Effector memory CD8-positive, alpha-beta T cell (primary cell): ENCODE measurements at regions not wholly inside any gene's neighbourhood (a gene's known extent, or its start where the extent isn't known, plus 50 kb on each side); places are given as distances from the start of the nearest gene placed in this dataset.

Experiments used
- ATAC-seq: fragments of 150-1000 bp; cut with Tn5 transposase; replicated peaks from 2 replicates; pipeline ENCODE4 v1.10.0; 2021; ENCODE audit warnings: mild to moderate bottlenecking, moderate library complexity
- DNase-seq, 3 experiments: peaks; one replicate each; pipeline ENCODE4 v3.0.0; 2021
- H3K27ac Mint-ChIP-seq, 2 donors: one replicate each; pipeline ENCODE4 v1.8.0; 2022; ENCODE audit warnings: mild to moderate bottlenecking in 2 of 2, mixed read lengths in 2 of 2, moderate library complexity in 2 of 2
- H3K27me3 Mint-ChIP-seq, 2 donors: one replicate each; pipeline ENCODE4 v1.8.0; 2022; ENCODE audit warnings: mixed read lengths in 2 of 2
- H3K36me3 Mint-ChIP-seq: one replicate; pipeline ENCODE4 v1.8.0; 2022; ENCODE audit warnings: mild to moderate bottlenecking, moderate library complexity, mixed read lengths; ENCODE audit not compliant: insufficient read depth
- H3K4me1 Mint-ChIP-seq, 2 donors: one replicate each; pipeline ENCODE4 v1.8.0; 2022; ENCODE audit warnings: low read depth in 2 of 2, mixed read lengths in 2 of 2
- H3K4me3 Mint-ChIP-seq, 2 donors: one replicate each; pipeline ENCODE4 v1.8.0; 2022; ENCODE audit warnings: mild to moderate bottlenecking in 2 of 2, mixed read lengths in 2 of 2, moderate library complexity in 2 of 2
- H3K9me3 Mint-ChIP-seq, 2 donors: one replicate each; pipeline ENCODE4 v1.8.0; 2022; ENCODE audit warnings: mixed read lengths in 2 of 2

DNA sequence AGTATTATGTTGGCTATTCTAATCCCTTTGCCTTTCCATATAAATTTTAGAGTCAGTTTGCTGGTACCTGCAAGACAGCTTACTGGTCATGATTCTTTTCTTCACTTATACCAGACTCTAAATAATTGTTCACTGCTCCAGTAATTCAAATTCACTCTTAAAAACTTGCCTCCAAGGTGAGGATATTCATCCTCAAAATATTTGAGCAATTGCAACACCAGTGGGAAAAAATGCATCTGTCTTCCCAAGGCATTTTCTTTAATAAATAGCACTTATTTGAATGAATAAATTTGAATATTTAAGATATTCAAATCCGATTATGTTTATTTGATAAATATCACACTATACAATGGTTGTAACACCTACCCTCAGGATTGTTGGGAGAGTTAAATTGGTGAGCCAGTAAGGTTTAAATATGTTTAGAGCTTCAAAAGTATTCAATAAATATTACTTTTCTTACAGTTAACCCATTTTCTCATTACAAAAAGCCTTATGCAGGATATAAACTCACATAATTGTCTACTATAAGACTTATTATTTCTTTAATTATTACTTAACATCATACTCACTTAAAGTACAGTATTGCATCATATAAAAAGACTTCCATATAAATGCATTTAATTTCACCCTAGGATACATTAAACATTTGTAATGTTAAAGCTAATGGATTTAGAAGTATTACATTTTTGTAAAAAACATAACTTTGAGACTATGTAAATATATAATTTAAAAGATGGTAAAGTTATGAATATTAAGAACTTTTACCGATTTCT, 285.6 kb downstream of the SAMD5 start:
- Mint-ChIP-seq H3K27ac (no peak overlapping the region), H3K9me3 (peaks cover 0 to 7% of the 10 kb centered on the region in 2 donors), H3K4me3 (no peak overlapping the region), H3K36me3 (no peaks in the 10 kb centered on the region), H3K27me3 (no peaks in the 10 kb centered on the region), H3K4me1 (no peaks in the 10 kb centered on the region)
- DNase-seq (no peak), ATAC-seq (no peak)

DNA sequence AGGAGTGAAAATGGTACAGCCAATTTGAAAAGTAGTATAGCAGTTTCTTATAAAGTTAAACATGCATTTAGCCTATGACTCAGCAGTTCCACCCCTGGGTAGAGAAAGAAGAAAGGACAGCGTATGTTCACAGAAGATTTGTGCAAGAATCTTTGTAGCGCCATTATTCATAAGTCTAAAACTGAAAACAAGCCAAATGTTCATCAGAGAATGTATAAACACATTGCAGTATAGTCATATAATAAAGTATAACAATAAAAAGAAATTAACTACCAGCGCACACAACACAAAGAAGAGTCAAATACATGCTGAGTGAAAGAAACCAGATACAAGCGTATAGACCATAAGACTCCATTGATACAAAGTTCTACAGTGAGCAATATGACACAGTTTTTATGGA, 294.0 kb downstream of the SAMD5 start:
- no peak for DNase-seq
- H3K36me3 Mint-ChIP-seq = no peaks in the 10 kb centered on the region
- H3K27ac Mint-ChIP-seq = no peak overlapping the region
- no peaks in the 10 kb centered on the region for H3K27me3 Mint-ChIP-seq
- peaks cover 9% of the 10 kb centered on the region in 2 donors for H3K9me3 Mint-ChIP-seq
- no peaks in the 10 kb centered on the region for H3K4me1 Mint-ChIP-seq
- no peak for ATAC-seq
- H3K4me3 Mint-ChIP-seq = no peak overlapping the region

DNA sequence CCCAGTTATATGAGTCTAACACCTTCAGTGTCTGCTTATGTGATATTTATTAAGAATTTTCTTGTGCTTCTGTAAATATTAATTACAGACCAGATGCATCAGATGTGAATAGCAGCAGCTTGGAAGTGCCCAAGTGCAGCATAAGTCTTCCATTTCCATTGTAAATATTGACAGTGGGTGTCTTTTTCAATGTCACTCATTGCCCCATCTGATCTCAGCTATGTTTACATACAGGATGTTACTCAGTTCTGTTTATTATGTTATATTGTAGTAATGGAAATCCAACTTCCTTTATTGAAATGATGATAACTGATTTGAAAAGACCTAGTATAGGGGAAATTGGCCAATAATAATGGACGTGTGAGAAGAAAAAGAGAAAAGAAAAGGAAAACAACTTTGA, 296.7 kb downstream of the SAMD5 start:
- Mint-ChIP-seq H3K4me3 (no peak overlapping the region), H3K4me1 (no peaks in the 10 kb centered on the region), H3K9me3 (peaks cover 9% of the 10 kb centered on the region in 2 donors), H3K36me3 (peaks cover under 1% of the 10 kb centered on the region), H3K27me3 (no peaks in the 10 kb centered on the region), H3K27ac (no peak overlapping the region)
- DNase-seq = no peak
- no peak for ATAC-seq

DNA sequence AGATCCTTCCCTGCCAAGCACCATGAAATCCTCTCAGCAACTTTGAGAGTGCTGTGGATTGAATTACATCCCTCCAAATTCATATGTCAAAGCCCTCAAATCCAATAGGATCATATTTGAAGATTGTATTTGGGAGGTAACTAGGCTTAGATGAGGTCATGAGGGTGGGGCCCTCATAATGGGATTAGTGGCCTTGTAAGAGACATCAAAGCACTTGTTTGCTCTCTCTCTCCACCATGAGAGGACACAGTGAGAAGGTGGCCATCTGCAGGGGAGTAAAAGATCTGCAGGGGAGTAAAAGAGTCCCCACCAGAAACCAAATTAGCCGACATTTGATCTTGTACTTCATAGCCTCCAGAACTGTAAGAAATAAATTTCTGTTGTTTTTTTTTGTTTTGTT, 298.2 kb downstream of the SAMD5 start:
- no peak overlapping the region for H3K4me3 Mint-ChIP-seq
- peaks cover 9 to 19% of the 10 kb centered on the region in 2 donors for H3K9me3 Mint-ChIP-seq
- DNase-seq = no peak
- H3K27me3 Mint-ChIP-seq = no peaks in the 10 kb centered on the region
- H3K4me1 Mint-ChIP-seq = no peaks in the 10 kb centered on the region
- ATAC-seq = no peak
- H3K27ac Mint-ChIP-seq = no peak overlapping the region
- peaks cover 2% of the 10 kb centered on the region for H3K36me3 Mint-ChIP-seq

DNA sequence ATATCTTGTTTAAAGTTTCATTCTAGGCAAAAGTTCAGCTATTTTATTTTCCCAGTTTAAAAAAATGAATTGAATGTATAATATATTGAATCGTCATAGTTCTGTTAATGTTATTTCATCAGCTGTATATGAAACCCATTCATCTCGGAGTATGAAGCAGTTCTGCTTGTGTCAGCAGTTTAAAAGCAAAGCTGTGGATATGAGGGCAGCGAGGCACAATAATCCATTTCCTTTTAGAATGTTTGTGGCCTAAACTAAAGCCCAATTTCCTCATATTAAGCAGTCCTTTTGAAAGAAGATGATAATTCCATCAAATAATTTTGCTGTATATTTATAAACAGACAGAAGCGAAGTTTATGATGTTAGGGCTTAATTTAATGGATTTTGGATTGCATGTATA, 300.1 kb downstream of the SAMD5 start:
- no peaks in the 10 kb centered on the region for H3K4me1 Mint-ChIP-seq
- DNase-seq (no peak), ATAC-seq (no peak)
- peaks cover 15% of the 10 kb centered on the region in 2 donors for H3K9me3 Mint-ChIP-seq
- no peaks in the 10 kb centered on the region for H3K27me3 Mint-ChIP-seq
- H3K36me3 Mint-ChIP-seq = peaks cover 2% of the 10 kb centered on the region
- H3K27ac Mint-ChIP-seq = no peak overlapping the region
- H3K4me3 Mint-ChIP-seq = no peak overlapping the region

DNA sequence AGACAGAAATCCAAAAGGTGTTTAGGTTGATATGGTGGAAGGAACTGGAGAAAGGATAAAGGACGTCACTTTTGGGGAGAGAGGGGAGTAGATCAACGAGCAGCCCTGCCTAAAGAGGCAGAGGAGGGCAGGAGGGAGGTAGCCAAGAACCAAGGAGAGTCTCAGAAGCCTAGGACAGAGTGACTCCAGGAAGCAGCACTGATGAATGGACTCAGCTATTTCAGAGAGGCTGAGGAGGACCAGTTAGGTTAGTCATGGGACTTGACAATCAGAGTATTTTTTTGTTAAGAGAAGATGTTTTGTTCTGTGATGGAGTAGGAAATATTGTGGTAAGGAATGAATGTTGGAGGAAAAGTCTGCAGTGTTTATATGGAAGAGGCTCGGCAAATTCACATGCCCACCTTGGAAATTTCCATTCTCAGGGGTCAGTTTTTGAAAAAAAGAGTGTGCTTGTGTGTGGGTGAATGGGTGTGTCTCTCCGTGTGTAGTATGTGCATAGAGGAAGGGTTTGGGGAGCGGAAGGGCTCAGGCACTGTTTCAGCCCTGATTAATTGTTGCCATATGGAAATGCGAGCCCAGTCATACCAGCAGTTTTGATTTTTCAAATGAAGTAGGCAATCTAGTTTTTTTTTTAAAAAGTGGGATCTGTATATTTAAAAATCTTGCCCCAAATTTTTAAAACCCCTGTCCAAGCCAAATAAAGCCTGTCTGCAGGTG, 303.6 kb downstream of the SAMD5 start:
- Mint-ChIP-seq H3K9me3 (peaks cover 6 to 11% of the 10 kb centered on the region in 2 donors), H3K27me3 (no peaks in the 10 kb centered on the region), H3K4me3 (no peak overlapping the region), H3K36me3 (peaks cover 2% of the 10 kb centered on the region), H3K27ac (no peak overlapping the region), H3K4me1 (no peaks in the 10 kb centered on the region)
- ATAC-seq (no peak), DNase-seq (no peak)

DNA sequence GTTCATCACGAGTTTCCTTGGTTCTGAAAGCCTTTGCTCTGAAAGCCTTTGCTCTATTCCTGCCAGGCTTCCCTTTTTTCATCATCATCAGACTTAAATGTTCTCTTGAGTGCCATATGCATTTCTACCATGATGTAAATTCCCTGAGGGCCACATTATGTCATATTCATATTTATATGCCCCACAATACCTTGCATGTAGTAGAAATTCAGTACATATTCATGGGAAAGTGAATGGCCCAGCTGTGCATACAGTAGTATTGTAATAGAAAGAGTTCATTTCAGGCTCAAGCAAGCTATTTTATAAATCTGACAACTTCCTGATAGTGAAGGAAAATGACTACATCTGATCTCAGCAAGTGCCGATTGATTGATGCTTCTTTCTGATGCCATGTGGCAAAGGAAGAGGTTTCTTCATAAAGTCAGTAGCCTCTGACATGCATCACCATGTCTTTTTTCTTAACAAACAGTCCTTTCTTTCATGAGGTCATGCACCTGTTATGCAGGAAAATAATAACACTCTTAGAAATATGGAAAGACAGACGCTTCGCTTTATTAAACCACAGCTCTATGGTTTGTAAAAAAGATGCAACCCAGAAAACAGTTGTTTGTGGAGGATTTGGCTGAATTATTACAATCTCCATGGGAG, 308.7 kb downstream of the SAMD5 start:
- no peaks in the 10 kb centered on the region for H3K4me1 Mint-ChIP-seq
- no peak for ATAC-seq
- no peak overlapping the region for H3K4me3 Mint-ChIP-seq
- H3K36me3 Mint-ChIP-seq = no peaks in the 10 kb centered on the region
- DNase-seq = no peak
- no peaks in the 10 kb centered on the region for H3K27me3 Mint-ChIP-seq
- H3K27ac Mint-ChIP-seq = no peak overlapping the region
- H3K9me3 Mint-ChIP-seq = peaks cover 0 to under 1% of the 10 kb centered on the region in 2 donors

DNA sequence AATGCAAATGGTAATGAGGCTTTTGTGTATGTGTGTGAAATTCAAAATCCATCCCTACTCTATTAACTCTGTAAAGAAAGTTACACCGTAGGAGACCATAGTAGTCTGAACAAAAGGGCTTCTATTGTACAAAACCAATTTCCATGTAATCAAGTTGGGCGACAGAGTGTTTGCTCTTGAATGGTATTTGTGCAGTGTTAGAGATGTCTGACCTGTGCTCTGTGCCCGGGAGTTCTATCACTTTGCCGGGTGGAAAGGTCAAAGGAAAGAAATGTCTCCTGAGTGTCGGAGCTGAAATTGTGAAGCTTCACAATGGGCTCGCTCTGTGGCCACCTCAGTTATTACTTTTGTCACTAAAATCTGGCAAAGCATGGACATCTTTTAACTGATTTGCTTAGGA, 312.0 kb downstream of the SAMD5 start:
- H3K4me3 Mint-ChIP-seq = no peak overlapping the region
- H3K36me3 Mint-ChIP-seq = no peaks in the 10 kb centered on the region
- H3K27me3 Mint-ChIP-seq = no peaks in the 10 kb centered on the region
- H3K4me1 Mint-ChIP-seq = no peaks in the 10 kb centered on the region
- no peak overlapping the region for H3K27ac Mint-ChIP-seq
- DNase-seq = no peak
- no peak for ATAC-seq
- H3K9me3 Mint-ChIP-seq = no peaks in the 10 kb centered on the region

DNA sequence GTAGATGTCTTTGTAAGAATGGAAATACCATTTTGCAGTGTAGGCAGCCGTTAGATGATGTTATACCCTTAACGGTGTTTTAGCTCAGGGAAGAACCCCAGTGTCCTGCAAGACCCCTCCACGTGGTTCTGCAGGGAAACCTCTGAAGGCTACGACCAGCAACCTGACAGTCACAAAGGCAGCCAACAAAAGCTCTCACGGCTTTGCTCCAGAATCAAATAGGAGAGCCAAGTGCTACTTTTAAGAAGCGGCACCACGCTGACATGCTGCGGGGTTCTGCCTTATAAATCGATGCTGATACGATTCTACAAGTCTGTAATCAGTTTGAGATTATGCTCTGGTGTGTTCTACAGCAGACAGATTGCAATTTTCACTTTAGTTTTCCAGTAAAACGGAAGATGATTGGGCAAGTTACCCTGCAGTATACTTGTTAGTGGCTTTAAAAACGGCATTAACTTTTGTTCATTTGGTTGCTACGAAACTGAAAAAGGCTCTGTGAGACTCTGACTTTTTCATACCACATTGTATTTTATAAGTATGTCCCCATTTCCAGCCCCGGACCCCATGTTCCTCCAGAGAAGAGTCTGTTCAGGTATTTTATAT, 312.9 kb downstream of the SAMD5 start:
- Mint-ChIP-seq H3K4me3 (no peak overlapping the region), H3K27me3 (no peaks in the 10 kb centered on the region), H3K27ac (no peak overlapping the region), H3K36me3 (no peaks in the 10 kb centered on the region), H3K4me1 (no peaks in the 10 kb centered on the region), H3K9me3 (no peaks in the 10 kb centered on the region)
- ATAC-seq = no peak
- no peak for DNase-seq

DNA sequence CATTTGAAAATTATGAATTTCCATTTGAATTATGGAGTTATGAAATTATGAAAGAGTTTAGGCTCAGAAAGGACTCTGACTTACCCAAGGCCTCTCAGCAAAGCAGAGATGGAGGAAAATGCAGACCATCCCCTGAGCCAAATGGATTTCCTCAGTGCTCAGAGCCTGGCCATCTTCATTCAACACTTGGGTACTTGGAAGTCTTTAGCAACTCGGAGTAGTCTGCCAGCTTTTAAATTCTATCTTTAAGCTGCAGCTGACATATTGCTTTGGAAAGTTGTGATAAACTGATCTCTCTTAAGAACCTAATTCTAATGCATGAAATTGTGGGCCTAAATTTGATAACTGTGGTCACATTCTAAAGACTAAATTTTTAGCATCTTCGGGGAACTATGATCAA, 315.4 kb downstream of the SAMD5 start:
- no peaks in the 10 kb centered on the region for H3K9me3 Mint-ChIP-seq
- H3K4me1 Mint-ChIP-seq = no peaks in the 10 kb centered on the region
- no peaks in the 10 kb centered on the region for H3K36me3 Mint-ChIP-seq
- no peak overlapping the region for H3K4me3 Mint-ChIP-seq
- no peak overlapping the region for H3K27ac Mint-ChIP-seq
- H3K27me3 Mint-ChIP-seq = no peaks in the 10 kb centered on the region
- DNase-seq (no peak), ATAC-seq (no peak)

DNA sequence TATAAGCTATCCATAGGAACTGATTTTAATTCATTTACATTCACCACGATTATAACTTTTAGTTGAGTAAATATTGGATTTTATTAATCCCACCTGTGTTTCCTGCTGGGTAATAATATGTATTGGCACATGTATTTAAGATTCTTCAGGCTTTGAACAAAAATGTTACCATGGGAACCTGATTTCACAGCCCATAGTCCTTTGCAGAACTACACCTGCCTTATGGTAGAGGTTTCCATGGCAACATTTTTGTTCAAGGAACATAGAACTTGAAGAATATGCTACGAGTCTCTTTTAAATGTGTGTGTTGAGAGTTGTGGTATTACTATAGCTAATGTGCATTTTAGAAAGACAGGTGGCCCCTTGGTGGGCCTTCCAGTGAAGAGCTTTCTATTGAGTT, 317.4 kb downstream of the SAMD5 start:
- DNase-seq (no peak), ATAC-seq (no peak)
- Mint-ChIP-seq H3K27ac (no peak overlapping the region), H3K4me3 (no peak overlapping the region), H3K9me3 (no peaks in the 10 kb centered on the region), H3K4me1 (no peaks in the 10 kb centered on the region), H3K27me3 (no peaks in the 10 kb centered on the region), H3K36me3 (no peaks in the 10 kb centered on the region)

DNA sequence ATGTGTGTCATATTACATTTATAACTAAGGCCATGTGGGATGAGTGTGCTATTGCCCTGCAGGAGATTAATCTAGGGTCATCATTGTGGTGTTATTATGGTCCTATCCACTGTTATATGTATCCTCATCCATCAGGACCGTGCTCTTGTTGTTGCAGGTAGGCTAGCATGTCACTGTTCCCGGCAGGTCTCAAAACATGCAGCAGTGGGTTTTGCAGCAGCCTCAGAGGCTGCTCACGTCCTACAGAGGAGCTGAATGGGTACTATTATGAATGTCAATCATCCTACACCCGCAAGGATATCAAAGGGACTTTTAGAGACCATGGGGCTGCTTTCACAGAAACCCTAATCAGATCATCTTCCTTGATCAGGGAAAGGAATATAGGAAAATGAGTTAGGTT, 318.2 kb downstream of the SAMD5 start:
- no peak for ATAC-seq
- Mint-ChIP-seq H3K36me3 (no peaks in the 10 kb centered on the region), H3K27me3 (no peaks in the 10 kb centered on the region)

DNA sequence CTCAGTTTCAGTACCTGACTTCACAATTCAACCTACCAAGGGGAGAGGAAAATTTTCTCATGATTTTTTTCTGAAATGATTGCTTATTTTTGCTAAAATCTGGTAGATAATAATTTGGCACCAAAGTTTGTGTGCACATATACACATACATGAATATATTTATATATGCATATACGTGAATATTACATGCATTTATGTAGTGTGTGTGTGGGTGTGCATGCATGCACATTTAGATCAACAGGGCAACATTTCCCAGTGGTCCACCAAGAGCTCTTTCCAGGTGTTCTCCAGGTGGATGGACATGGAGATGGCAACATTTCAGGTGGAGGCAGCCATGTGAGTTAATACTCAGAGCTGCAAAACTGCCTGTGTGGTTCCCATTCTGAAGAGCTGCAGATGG, 320.9 kb downstream of the SAMD5 start:
- H3K27me3 Mint-ChIP-seq = no peaks in the 10 kb centered on the region

More for the DNA sequence above, 318.2 kb downstream of the SAMD5 start:
- Mint-ChIP-seq H3K9me3 (no peaks in the 10 kb centered on the region), H3K4me3 (no peak overlapping the region), H3K4me1 (no peaks in the 10 kb centered on the region), H3K27ac (no peak overlapping the region)
- DNase-seq = no peak

More for the DNA sequence above, 320.9 kb downstream of the SAMD5 start:
- no peaks in the 10 kb centered on the region for H3K4me1 Mint-ChIP-seq
- no peak overlapping the region for H3K27ac Mint-ChIP-seq
- DNase-seq (no peak), ATAC-seq (no peak)
- H3K4me3 Mint-ChIP-seq = no peak overlapping the region
- H3K36me3 Mint-ChIP-seq = no peaks in the 10 kb centered on the region
- no peaks in the 10 kb centered on the region for H3K9me3 Mint-ChIP-seq
